Endothelial cell of umbilical vein (primary cell): ENCODE measurements at regions not wholly inside any gene's neighbourhood (a gene's known extent, or its start where the extent isn't known, plus 50 kb on each side); places are given as distances from the start of the nearest gene placed in this dataset.

Experiments used
- MAX ChIP-seq: IDR thresholded peaks from 2 replicates; pipeline ENCODE4 v1.6.1; 2011; ENCODE audit not compliant: insufficient read depth, insufficient read length
- MYC ChIP-seq: IDR thresholded peaks from one replicate; pipeline ENCODE4 v1.6.1; 2011; ENCODE audit warnings: mild to moderate bottlenecking, low read depth, low read length
- POLR2A ChIP-seq: IDR thresholded peaks from 2 replicates; pipeline ENCODE4 v1.6.1; 2012; ENCODE audit warnings: low read depth, mild to moderate bottlenecking, control low read depth, low read length
- POLR2AphosphoS5 ChIP-seq: IDR thresholded peaks from 2 replicates; pipeline ENCODE4 v1.6.1; 2012; ENCODE audit warnings: low read depth, mild to moderate bottlenecking, control low read depth, low read length, moderate library complexity; ENCODE audit not compliant: insufficient read depth
- TF ChIP-seq, protein P1 (sequence below), 2 donors: IDR thresholded peaks; 1 replicate in 1 of 2; 2 replicates in 1 of 2; pipeline ENCODE4 v1.5.1; 2011; ENCODE audit warnings: low read length in 2 of 2, mild to moderate bottlenecking in 2 of 2, moderate library complexity in 2 of 2, control low read depth in 1 of 2, inconsistent platforms in 1 of 2, low read depth in 1 of 2; ENCODE audit not compliant: insufficient read depth in 1 of 2; ENCODE audit errors: extremely low read depth in 1 of 2

- TF ChIP-seq, protein P1, sequence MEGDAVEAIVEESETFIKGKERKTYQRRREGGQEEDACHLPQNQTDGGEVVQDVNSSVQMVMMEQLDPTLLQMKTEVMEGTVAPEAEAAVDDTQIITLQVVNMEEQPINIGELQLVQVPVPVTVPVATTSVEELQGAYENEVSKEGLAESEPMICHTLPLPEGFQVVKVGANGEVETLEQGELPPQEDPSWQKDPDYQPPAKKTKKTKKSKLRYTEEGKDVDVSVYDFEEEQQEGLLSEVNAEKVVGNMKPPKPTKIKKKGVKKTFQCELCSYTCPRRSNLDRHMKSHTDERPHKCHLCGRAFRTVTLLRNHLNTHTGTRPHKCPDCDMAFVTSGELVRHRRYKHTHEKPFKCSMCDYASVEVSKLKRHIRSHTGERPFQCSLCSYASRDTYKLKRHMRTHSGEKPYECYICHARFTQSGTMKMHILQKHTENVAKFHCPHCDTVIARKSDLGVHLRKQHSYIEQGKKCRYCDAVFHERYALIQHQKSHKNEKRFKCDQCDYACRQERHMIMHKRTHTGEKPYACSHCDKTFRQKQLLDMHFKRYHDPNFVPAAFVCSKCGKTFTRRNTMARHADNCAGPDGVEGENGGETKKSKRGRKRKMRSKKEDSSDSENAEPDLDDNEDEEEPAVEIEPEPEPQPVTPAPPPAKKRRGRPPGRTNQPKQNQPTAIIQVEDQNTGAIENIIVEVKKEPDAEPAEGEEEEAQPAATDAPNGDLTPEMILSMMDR (IDR thresholded peaks at IDR 0.05; ENCODE audit: extremely low read depth in 1 of 2, insufficient read depth in 1 of 2, low read depth in 1 of 2, low read length in 2 of 2): no peak
- TF ChIP-seq POLR2AphosphoS5 (no peak), POLR2A (no peak), MAX (no peak), MYC (no peak)
Measured at GRCh38 chr12:68447797-68448260, 115.7 kb upstream of the MDM1 start.
